Kidney (tissue), 13 donors: ENCODE measurements at regions not wholly inside any gene's neighbourhood (a gene's known extent, or its start where the extent isn't known, plus 50 kb on each side); places are given as distances from the start of the nearest gene placed in this dataset.

Experiments used
- DNase-seq, 5 donors: peaks; one replicate each; pipeline ENCODE4 v3.0.0-alpha.2; 2013 to 2020
- FAIRE-seq: peaks from 2 replicates; lab custom pipeline; 2012; peaks lifted over from hg19 to GRCh38; lab: Jason Lieb, UNC
- H3K27ac ChIP-seq, 2 donors: one replicate each; pipeline ENCODE4 v1.7.0; 2013; ENCODE audit warnings: low read depth in 2 of 2, low read length in 2 of 2, inconsistent platforms in 1 of 2
- H3K27me3 ChIP-seq: one replicate; pipeline ENCODE4 v1.7.1; 2013; ENCODE audit warnings: low read length, inconsistent platforms; ENCODE audit not compliant: control insufficient read depth, insufficient read depth
- H3K36me3 ChIP-seq, 3 donors: one replicate each; pipeline versions ENCODE4 v1.7.0 to v1.7.1; 2013; ENCODE audit warnings: low read length in 3 of 3, control low read depth in 1 of 3, inconsistent platforms in 1 of 3; ENCODE audit not compliant: insufficient read depth in 3 of 3, control insufficient read depth in 2 of 3
- H3K4me1 ChIP-seq, 3 donors: one replicate each; pipeline versions ENCODE4 v1.7.0 to v1.7.1; 2013; ENCODE audit warnings: low read length in 3 of 3, inconsistent platforms in 1 of 3, low read depth in 1 of 3; ENCODE audit not compliant: control insufficient read depth in 2 of 3, insufficient read depth in 2 of 3
- H3K4me3 ChIP-seq, 3 donors: one replicate each; pipeline versions ENCODE4 v1.7.0 to v1.8.1; 2013; ENCODE audit warnings: low read length in 3 of 3, control low read depth in 1 of 3, inconsistent platforms in 1 of 3
- H3K9ac ChIP-seq, 3 donors: one replicate each; pipeline versions ENCODE4 v1.7.0 to v1.7.1; 2013; ENCODE audit warnings: low read length in 3 of 3, control low read depth in 1 of 3, inconsistent platforms in 1 of 3
- H3K9me3 ChIP-seq, 3 donors: one replicate each; pipeline versions ENCODE4 v1.7.0 to v1.7.1; 2013; ENCODE audit warnings: low read length in 3 of 3, control low read depth in 1 of 3, inconsistent platforms in 1 of 3; ENCODE audit not compliant: control insufficient read depth in 2 of 3, insufficient read depth in 1 of 3
- intact Hi-C: fragments of 100-400 bp; cut with DNase I; formaldehyde crosslinking; loops from one replicate; pipeline ENCODE4 v1.11.1; 2022
- TF ChIP-seq, protein P1 (sequence below): IDR thresholded peaks from 3 replicates; pipeline ENCODE4 v1.5.1; 2012; ENCODE audit warnings: mild to moderate bottlenecking, moderate library complexity, borderline replicate concordance; ENCODE audit not compliant: insufficient read depth; ENCODE audit errors: extremely low read depth
- donor health status: control.
- donor health status: control.
- donor health status: control.
- donor health status: control.
- donor health status: control.
- donor health status: DM: yes; HTN: yes; CAD: no.
- donor health status: Normal renal cell carcinoma (clear cell type).

GRCh38 chr1:222909586-222909985 is 94.7 kb downstream of the DISP1 start:
- intact Hi-C loops, result no loop called here

DNA sequence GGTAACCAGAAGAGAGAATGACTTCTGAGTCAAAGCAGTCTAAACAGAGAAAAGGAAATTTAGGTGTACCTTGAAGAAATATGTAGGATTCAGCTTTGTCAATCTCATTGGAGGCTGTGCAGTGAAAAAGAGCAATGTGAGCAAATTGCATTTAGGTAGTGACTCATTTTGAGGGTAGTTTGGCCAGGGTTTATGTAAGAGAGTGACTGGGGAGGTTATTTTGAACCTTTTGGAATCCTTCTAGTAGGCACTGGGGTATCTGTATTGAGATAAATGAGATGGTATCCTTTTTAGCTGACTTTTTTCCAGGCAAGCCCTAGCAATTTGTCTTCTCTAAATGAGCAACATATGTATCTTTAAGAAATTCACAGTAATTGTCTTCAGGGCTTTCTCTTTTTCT is 95.9 kb downstream of the DISP1 start:
- intact Hi-C loops, result no loop called here
- H3K4me1 ChIP-seq, result peaks cover 0 to 9% (median 0%) of the 10 kb centered on the region in 3 donors
- no peaks in the 10 kb centered on the region for H3K9me3 ChIP-seq
- FAIRE-seq (no peak), DNase-seq (no peak)
- H3K9ac ChIP-seq, result no peak overlapping the region
- TF ChIP-seq, protein P1, sequence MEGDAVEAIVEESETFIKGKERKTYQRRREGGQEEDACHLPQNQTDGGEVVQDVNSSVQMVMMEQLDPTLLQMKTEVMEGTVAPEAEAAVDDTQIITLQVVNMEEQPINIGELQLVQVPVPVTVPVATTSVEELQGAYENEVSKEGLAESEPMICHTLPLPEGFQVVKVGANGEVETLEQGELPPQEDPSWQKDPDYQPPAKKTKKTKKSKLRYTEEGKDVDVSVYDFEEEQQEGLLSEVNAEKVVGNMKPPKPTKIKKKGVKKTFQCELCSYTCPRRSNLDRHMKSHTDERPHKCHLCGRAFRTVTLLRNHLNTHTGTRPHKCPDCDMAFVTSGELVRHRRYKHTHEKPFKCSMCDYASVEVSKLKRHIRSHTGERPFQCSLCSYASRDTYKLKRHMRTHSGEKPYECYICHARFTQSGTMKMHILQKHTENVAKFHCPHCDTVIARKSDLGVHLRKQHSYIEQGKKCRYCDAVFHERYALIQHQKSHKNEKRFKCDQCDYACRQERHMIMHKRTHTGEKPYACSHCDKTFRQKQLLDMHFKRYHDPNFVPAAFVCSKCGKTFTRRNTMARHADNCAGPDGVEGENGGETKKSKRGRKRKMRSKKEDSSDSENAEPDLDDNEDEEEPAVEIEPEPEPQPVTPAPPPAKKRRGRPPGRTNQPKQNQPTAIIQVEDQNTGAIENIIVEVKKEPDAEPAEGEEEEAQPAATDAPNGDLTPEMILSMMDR, result no peak
- no peaks in the 10 kb centered on the region for H3K27me3 ChIP-seq
- no peak overlapping the region for H3K4me3 ChIP-seq
- no peak overlapping the region for H3K27ac ChIP-seq
- no peaks in the 10 kb centered on the region for H3K36me3 ChIP-seq

More at GRCh38 chr1:222909586-222909985, 94.7 kb downstream of the DISP1 start:
- Histone ChIP-seq H3K27ac (no peak overlapping the region), H3K4me1 (peaks cover 0 to 9% (median 0%) of the 10 kb centered on the region in 3 donors), H3K9ac (no peak overlapping the region), H3K4me3 (no peak overlapping the region), H3K36me3 (no peaks in the 10 kb centered on the region), H3K27me3 (no peaks in the 10 kb centered on the region), H3K9me3 (no peaks in the 10 kb centered on the region)
- FAIRE-seq (no peak), DNase-seq (no peak)
- TF ChIP-seq, protein P1, result no peak

GRCh38 chr1:222911866-222912265 is 97.0 kb downstream of the DISP1 start:
- FAIRE-seq, result no peak
- no peak overlapping the region for H3K27ac ChIP-seq
- H3K4me1 ChIP-seq, result peaks cover 0 to 9% (median 0%) of the 10 kb centered on the region in 3 donors
- no peak overlapping the region for H3K4me3 ChIP-seq
- intact Hi-C loops, result no loop called here
- H3K36me3 ChIP-seq, result no peaks in the 10 kb centered on the region
- no peak for DNase-seq
- TF ChIP-seq, protein P1, result no peak
- H3K9me3 ChIP-seq, result peaks cover 0 to 2% (median 0%) of the 10 kb centered on the region in 3 donors
- no peak overlapping the region for H3K9ac ChIP-seq
- no peaks in the 10 kb centered on the region for H3K27me3 ChIP-seq

GRCh38 chr1:222912730-222913129 is 97.9 kb downstream of the DISP1 start:
- Histone ChIP-seq H3K4me1 (peaks cover 0 to 9% (median 0%) of the 10 kb centered on the region in 3 donors), H3K4me3 (no peak overlapping the region), H3K27me3 (no peaks in the 10 kb centered on the region), H3K27ac (no peak overlapping the region), H3K9ac (no peak overlapping the region), H3K36me3 (no peaks in the 10 kb centered on the region), H3K9me3 (peaks cover 0 to 10% (median 0%) of the 10 kb centered on the region in 3 donors)
- FAIRE-seq, result peak; percentile 21
- intact Hi-C loops, result no loop called here
- no peak for DNase-seq
- TF ChIP-seq, protein P1, result no peak
